GM18502 (cell line): ENCODE measurements at regions not wholly inside any gene's neighbourhood (a gene's known extent, or its start where the extent isn't known, plus 50 kb on each side); places are given as distances from the start of the nearest gene placed in this dataset.
"Not testable (repeated sequence)": the region's sequence is repeated elsewhere in the genome, so short reads cannot be mapped to it uniquely, and the experiment has no call there.

Source experiments
- ATAC-seq: cut with Tn5 transposase; IDR thresholded peaks from one replicate; pipeline ENCODE4 v1.9.1; 2021; ENCODE audit warnings: mild to moderate bottlenecking; ENCODE audit not compliant: unreplicated experiment, poor library complexity

DNA sequence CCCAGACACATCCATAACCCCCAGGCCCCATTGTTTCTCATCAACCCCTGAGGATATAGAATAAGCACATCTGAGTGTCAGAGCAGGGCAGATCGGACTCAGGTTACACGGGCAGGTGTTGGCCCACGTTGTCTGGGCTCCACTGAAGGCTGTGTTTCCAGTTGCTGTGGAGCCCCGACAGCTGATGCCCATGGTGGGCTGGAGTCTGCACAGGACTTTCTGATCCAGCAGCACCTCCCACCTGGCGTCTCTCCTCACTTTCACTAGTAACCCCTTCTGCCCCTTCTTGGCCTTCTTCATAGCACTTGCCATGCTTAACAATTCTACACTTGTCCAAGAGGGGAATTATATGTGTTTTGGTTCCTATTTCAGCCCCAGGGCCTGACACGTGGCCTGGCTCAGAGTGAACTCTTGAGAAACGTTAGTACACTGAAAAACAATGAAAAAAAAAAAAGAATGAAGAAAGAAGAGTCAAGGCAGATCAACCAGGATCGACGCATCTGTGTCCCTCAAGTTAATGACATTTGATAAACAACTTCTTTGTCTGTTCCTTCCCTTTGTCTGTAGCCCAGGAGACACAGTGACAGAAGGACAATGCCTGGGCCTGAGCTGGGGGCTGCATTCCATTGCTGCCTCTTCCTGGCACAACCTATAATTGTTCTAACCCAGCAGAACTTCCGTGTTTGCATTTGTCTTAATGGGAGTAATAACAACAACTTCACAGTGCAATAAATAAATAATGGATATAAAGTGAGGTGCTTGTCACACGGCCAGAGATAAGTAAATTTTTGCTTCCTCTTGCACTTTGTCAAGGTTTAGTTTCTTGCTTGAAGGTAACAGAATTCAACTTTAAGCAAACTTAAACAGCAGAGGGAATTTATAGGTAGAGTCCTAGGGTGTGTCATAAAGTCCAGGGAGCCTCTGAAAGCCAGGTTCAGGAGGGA, 224.2 kb upstream of the SSTR4 start:
- ATAC-seq: no peak

DNA sequence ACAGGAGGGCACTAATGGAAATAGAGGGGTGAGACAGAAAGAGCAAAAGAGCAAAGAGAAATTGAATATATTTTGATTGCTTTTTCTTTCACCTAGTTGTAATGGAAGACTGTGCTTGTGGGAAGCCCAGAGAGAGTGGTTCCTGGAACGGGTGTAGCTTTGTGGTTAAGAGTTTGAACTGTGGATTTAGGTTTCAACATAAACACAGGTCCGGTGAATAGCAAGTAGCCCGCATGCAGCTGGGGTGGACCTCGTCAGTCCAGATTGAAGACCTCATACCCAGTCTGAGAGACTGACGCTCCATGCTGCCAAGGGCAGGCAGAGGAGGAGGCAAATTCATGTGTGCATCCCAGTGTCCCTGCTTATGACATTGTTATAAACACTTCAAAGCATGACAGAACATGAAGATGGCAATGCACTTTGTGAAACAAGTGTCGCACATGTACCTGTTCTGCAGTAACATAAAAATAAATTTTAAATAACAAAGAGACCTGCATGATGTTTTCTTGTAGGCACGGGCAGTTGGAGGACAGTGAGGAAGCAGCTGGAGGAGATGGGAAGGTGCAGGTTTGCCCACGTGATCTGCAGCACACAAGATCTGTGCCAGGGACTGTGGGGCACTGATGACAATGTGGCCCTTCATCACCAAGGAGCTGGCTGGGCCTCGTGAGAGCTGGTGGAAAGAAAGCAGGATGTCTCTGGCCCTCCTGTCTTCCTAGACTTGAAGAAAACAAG, 220.5 kb upstream of the SSTR4 start:
- ATAC-seq: no peak

DNA sequence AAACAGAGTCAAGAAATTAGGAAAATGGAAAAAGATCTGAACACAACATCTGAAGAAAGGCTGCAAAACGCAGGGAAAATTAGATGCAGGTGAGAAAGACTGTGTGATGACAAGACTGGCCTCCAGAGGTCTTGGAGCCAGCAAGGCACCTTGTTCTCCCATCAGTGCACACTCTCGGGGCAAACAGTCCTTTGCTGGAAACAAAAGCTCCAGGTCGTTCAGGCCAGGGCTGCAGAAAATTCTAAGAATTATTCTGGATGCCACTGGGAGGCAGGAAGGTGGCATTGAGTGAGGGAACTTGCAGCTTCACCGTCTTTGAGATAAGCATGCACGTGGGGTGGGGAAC, 219.9 kb upstream of the SSTR4 start:
- no peak for ATAC-seq

DNA sequence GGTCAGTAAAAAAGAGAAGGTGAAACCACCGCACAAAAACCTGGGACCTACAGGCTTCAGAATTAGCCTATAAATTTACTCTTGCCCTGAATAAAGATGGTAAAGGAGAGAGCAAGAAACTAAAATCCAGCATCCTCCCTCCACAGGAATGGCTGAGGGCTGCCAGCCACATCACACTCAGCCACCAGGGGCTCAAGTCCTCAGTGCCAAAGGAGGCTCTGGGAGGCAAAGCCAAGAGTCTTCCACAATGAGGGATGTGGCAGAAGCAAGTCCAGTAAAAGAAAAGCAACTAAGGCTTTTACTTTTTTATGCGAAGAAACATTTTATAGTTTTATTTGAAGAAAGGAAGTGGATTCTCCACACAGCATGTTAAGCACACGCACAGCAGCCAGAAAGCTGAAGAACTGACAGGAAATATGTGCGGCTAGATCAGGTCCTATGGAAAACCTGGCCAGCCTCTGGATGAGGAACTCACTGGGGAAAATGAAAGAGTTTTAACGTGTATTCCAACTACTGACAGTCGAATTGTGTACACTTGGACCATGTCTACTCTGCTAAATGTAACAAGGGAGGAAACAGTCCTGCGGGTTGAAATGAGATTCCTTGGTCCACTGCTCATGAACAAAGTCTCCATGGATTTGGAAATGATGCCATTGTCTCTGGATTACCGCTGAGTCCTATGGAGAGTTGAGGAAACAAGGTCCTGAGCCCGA, 219.4 kb upstream of the SSTR4 start:
- ATAC-seq: no peak

DNA sequence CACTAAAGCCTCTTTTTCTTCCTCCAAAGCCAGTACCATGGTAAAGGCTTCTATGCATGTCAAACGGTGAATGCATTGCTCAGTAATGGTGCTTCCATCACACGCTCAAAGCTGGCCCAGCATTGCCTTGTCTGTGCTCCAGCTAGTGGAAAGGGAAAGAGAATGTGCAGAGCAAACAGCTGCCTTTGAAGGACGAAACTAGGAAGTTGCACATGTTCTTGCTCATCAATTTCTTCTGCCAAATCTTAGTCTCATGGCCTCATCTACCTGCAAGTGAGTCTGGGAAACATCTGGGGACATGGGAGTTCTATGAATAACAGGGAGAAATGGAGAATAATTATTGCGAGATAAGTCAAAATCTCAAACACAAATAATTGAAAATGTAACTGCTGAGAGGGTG, 216.5 kb upstream of the SSTR4 start:
- no peak for ATAC-seq

DNA sequence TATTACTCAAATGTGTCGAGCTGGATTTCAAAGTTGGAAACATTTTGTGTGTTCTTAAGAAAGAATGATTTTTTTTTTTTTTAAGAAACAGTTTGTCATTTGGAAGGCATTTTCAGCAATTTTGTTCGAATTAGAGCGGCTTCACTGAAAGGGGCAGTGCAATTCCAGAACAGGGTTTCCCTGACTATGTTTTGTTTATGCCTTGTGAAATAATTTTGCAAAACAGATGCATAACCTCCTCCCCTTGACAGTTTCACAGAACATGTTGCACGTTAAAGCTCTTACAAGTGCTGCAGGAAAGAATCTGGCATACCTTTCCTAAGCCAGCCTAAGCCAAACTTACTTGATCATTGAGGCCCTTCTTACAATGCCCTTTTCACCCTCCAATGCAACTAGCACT, 216.0 kb upstream of the SSTR4 start:
- no peak for ATAC-seq

DNA sequence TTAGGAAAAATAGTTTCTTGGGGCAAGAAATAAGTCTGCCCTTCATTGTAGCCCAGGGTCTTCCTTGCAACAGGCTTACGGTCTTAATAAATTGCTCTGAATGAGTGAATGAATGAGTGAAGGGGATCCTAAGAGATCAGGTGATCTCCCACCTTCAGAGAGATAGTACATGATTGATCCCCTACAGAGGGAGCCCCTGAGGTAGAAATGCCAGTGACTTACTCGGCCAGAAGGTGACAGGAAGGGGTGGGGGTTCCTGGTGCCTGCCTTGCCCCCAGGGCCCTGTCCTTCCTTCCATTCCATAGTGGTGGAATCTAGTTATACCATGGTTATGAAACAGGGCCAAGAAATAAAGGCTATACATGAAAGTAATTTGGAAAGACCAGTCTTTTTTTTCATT, 215.3 kb upstream of the SSTR4 start:
- ATAC-seq: no peak

DNA sequence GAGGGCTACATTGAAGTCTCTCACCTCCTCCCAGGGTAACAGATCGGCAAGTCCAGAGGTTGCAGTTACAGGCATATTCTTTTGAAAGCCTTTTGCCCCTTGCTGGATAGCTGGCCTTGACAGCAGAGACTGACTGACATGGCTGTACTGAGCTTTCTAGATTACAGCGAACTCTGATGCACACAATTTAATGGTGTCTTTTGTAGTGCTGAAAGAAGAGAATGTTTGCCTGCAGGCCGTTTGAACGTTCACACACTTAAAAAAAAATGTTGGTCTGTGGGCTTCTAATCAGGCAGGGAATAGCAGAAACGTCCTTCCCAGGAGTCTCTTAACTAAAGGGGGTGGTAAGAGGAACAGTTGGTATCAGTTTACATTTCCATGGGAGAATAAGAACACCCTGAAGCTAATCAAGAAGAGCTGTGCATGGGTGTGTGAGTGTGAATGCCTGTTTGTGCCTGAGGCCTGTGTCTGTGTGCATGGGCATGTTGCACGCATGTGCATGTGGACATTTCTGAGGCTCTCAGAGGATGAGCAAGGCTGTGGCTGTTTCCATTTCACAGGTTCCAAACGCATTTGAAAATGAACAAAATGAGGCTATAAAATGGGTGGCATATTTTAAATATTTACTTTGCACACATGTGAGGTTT, 213.9 kb upstream of the SSTR4 start:
- no peak for ATAC-seq

DNA sequence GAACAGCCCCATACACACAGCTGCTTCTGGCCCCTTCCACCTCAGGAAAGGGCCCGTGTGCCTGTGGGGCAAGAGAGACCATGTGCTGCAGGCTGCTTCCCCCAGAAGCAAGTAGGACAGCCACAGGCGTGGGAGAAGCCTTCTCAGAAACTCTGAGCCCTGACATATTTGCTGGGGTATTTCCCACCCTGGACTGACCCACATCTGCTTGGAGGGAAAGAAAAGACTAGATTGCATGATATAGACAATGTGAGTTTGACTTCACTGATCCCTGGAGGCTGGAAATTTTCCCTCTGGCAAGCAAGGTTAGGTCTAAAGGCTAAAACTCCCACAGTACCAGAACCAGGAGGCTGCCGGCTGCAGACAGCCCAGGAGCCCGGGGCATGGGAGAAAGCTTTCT, 213.3 kb upstream of the SSTR4 start:
- ATAC-seq: no peak

DNA sequence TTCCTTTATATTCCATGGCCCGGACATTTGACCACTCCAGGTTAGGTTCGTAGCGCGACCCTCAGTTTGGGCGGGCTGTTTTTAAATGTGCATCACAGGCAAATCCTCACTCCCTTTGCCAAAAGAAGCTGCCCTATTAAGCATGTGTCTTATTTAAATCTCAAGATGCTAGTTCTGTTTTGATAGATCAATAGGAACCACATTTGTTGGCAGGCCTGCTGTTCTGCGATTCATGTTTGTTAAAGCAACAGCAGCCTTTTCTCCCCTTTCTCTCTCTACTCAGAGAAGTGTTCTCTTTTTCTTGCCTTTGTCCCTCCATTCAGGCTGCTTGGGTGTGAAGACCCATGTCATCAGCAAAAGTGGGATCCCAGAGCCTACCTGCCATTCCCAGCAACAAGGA, 212.0 kb upstream of the SSTR4 start:
- ATAC-seq: no peak

DNA sequence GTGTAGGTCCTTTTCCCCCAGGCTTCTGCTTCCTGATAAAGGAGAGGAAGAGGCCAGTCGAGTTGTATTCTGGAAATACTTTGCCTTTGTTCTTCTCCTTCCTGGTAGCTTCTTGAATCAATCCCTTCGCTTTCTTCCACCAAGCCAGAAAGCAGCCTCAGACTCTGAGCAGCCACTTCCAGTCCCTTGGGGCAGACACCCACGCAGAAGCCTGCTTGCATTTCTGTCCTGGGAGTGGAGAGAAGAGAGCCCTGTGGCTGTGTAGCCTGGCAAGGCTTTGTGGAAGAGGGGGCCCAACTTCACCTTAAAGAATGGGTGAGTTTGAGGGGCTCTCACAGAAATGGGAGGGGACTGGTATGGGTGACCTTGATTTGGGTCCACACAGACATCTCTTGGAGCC, 211.0 kb upstream of the SSTR4 start:
- no peak for ATAC-seq

DNA sequence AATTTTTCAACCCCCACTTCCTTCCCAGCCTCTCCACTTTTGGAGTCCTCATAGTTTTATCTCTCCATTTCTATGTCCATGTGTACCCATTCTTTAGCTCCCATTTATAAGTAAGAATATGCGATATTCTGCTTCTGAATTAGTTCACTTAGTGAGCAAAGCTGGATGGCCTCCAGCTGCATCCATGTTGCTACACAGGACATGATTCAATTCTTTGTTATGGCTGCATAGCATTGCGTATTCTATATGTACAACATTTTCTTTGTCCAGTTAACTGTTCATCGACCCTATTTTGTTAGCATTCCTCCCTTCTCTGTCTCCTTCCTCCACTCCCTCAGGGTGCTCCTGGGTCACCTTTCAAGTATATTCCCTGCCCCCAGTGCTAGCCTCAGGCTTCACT, 210.0 kb upstream of the SSTR4 start:
- no peak for ATAC-seq

DNA sequence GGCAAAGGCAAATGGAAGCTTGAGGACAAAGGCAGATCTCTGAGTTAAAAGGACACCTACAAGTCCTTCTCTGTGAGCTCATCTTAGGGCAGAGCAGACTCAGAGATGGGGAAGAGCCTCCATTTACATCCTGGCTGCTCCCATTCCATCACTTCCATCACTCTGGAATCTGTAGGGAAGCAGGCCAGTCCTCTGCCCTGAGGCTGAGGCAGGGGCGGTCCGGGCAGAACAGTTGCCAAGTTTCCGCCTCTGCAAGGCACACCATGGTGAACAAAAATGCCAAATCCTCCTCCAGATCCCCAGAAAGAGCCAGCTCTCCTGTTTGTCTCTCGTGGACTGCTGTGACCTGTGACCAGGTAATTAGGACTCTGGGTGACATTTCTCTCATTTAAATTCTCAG, 209.6 kb upstream of the SSTR4 start:
- ATAC-seq: no peak

DNA sequence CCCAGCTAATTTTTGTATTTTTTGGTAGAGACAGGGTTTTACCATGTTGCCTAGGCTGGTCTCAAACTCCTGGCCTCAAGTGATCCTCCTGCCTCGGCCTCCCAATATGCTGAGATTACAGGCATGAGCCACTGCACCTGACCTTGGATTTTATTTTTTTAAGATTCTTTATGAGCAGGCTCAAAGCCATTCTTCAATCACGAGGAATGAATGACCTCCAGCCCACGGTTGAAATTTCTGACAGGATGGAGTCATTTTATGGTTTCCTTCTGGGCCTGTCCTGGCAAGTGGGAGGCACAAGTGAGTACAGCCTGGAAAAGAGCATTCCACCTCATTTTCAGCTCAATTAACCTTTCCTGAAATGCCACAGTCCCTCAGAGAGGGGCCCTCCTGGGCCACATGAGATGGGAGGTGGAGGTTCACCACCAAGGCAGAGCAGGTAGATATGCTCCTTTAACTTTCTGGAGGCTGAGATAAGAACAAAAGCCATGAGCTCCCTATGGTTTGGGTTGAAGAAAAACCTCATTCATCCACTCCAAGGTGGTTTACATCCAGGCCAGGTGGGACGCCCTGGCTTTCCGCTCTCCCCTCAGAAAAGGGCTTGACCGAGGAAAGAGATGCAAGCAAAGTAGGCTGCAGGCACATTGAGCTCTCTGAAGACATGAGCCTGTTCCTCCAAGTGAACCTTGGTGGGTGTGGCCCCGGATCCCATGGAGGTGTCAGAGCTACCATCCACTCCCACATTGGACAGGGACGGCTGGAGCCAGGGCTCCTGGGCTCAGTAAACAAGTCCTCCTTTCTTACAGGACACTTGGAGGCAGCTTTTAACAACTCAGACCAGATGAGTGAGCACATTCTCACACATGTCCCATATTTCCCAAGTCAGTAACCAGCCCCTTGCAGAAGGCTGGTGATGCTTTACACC, 208.5 kb upstream of the SSTR4 start:
- no peak for ATAC-seq

DNA sequence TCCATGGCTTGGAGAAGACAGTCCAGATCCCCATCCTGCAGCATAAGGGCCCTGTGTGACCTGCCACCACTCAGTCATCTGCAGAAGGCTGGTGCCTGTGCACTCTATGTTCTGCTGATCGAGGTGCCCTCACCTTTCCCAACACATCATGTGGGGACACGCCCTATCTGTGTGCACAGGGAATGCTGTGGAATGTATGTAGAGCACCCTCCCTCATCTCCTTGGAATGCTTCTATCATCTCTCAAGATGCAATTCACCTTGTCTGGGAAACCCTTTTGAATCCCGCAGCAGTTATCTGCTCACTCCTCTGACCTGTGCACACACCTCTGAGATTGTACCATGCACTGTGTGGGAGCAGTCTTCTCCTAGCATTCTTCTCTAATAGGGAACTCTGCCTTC, 207.2 kb upstream of the SSTR4 start:
- no peak for ATAC-seq

DNA sequence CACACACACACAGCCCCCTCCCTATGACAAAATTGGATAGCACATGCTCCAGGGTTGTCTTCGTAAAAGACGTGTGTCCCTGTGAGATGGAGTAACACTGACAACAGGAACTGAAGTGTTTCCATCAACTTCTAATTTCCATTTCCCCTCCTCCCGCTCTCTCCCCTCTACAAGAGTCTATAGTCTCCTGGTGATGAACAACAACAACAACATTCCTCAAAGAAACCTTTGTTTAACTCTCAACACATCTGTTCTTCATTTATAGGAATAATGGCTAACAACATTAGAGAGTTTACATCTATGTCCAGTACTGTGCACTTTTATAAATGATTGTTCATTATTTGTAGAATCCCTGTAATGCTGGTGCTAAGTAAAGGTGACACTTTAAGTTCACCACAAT, 205.8 kb upstream of the SSTR4 start:
- ATAC-seq: no peak

DNA sequence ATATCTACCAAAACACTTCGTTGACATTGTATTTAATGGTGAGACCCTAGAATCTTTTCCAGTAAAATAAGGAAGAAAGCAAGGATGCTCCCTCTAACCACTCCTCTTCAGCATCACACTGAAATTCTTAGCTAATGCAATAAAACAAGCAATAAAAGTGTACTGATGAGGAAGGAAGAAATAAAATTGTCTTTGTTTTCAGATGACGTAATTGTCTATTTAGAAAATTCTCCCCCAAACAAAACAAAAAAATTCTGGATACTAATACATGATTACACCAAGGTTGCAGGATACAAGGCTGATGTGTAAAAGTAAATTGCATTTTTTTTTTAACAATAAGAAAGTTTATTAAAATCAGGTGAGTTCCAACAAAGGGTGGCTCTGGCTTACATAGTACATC, 205.0 kb upstream of the SSTR4 start:
- no peak for ATAC-seq

DNA sequence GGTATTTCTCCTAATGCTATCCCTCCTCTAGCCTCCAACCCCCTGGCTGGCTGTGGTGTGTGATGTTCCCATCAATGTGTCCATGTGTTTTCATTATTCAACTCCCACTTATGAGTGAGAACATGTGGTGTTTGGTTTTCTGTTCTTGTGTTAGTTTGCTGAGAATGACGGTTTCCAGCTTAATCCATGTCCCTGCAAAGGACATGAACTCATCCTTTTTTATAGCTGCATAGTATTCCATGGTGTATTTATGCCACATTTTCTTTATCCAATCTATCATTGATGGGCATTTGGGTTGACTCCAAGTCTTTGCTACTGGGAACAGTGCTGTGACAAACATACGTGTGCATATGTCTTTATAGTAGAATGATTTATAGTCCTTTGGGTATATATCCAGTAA, 204.4 kb upstream of the SSTR4 start:
- ATAC-seq: not testable (repeated sequence)

DNA sequence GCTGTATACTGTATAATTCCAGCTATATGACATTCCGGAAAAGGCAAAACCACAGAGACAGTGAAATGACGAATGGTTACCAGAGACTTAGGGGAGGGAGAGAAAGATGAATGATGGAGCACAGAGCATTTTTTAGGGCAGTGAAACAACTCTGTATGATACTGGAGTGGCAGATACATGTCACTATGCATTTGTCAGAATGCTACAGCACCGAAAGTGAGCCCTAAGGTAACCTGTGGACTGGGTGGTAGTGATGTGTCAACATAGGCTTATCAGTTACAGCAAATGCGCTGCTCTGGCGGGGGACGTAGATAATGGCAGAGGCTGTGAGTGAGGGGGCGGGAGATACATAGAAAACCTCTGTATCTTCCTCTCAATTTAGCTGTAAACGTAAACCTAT, 201.3 kb upstream of the SSTR4 start:
- no peak for ATAC-seq
